G401.6 (cell line): ENCODE measurements at regions not wholly inside any gene's neighbourhood (a gene's known extent, or its start where the extent isn't known, plus 50 kb on each side); places are given as distances from the start of the nearest gene placed in this dataset.
"Not testable (repeated sequence)": the region's sequence is repeated elsewhere in the genome, so short reads cannot be mapped to it uniquely, and the experiment has no call there.

Experiments
- FAIRE-seq: peaks from 2 replicates; lab custom pipeline; 2012; peaks lifted over from hg19 to GRCh38; lab: Jason Lieb, UNC

DNA sequence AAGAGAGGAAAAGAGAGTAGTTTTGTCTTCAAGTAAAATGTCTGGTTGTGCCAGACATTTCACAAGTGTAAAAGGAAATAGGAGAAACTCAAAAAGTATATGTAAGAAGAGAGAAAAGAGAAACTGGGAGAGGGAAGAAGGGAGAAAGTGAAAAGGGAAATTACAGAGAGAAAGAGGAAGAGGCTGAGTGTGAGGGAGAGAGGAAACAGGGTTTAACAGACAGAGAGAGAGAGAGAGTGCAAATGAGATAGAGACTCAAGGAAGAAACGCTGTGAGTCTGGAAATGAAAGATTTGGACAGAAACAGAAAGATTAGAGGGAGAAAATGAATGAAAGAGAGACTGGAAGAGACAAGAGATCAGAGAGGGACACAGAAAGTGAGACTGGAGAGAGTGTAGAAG lies 806.2 kb downstream of the PLA2G4A start:
- FAIRE-seq = no peak

DNA sequence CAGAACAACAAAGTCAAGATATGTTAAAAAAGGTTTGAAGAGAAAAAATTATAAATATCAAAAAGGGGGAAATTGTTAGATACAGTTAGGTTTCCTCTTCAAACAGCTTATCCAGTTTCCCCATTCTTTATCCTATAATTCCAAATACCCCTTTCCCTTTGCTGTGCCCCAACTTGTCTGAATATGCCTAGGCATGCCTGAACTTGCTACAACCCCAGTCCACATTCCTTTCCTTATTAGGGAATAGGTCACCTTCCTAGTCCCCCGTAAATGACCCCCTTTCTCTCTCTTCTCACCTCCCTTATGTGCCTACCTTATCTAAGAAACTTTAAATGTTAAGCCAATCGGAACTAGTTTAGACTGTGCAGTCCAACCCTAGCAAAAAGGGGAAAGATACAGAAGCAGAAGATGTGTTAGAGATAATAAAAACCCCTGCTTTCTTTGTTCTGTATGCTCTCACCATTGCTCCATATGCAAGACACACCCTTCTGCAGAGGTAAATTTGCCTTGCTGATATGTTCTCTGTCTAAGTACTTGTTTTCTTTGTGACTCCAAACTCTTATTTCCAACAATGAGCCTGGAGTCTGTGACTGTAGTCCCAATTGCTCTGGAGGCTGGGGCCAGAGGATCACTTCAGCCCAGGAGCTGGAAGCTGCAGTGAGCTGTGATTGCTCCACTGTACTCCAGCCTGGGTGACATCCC lies 810.1 kb downstream of the PLA2G4A start:
- FAIRE-seq = no peak

DNA sequence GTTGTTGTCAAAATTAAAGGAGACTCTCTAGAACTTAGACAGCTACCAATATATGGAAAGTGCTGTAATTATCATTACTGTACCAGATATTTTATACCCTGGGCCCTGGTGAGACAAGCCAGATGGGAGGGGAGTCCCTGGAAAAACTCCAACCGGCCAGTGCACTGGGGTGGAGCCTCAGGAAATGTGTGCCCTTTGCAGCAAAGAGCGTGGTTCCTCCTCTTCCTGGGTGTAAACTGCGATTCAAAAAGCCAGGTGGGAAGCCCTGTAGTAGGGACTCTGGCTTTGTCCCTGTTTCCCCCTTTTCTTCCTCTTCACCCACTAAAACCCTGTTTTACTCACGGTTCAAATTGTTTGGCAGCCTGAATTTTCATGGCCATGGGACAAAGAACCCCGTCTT lies 812.3 kb downstream of the PLA2G4A start:
- FAIRE-seq = no peak

DNA sequence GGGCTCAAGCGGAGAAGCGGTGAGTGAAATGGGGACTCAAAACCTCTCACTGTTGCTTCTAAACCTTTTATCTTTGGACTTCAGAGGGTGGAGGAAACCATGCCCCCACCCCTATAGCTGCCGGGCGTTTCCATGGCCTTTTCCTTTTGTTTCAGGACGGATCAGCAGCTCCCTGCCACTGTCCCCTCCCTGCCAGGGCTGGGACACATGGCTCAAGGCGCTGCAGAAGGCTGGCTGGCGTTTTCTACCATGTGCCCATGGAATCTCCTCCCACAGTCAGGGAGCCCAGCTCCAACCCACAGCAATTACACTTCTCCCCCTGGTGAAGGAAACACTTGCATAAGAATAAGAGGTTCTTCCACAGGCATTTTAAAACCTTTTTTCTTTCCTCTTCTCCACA lies 812.7 kb downstream of the PLA2G4A start:
- no peak for FAIRE-seq

DNA sequence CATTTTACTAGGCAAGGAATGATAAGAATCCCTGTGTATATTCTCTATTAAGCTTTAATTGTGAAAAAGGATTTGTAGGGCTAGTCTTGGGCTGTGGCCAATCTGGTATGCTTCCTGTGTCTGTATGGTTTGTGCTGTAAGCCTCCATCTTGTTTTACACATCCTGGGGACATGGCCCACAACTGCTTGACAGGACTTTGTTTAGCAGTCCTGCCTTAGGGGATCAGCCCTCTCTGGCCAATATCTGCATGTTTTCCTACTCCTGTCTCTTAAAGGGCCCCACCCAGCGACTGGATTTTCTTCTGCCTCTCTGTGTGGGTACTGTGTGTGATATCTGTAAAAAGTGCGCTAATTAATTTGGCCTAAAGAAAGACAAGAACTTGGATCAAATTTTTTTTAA lies 813.2 kb downstream of the PLA2G4A start:
- FAIRE-seq = no peak

DNA sequence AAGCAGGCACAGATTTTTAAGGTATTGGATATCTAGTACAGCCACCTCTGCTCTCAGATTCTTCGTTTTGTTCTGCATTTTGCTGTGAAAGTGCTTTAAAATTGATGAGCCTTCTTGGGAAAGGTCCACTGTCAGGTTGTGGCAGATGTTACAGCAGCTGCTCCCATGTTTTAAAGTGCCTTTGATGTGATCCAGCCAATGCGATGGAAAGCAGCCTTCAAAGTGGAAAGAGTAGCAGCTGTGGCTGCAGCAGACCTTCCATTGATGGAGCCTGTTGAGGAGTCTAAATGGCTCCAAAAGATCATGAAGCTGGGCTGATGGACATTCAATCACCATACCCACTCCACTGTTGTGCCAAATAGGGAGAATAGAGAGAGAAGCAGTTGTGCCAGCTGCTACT lies 816.9 kb downstream of the PLA2G4A start:
- FAIRE-seq = no peak

DNA sequence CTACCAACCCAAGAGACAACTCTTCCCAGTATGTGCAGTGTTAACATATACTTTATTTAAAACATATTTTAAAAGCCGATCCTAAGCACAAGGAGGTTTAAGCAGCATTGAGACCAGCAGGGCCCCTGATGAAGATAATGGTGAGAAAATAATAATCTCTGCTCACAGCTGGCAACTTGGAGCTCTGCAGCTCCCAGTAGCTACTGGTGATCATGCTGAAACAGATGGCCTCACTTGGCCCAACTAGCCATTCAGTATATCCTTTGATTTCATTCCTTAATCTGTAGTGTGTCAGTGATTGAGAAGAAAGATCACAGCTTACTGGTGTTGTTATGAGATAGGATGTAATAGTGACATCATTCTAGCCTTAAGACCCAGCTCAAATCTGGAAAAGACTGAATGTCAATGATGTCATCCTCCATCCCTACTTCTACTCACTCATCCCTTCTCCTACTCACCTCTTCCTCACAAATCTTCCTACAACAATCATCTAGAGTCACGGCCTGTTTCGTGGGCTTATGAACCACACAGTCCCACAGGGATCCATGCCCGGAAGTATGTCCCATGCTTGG lies 817.9 kb downstream of the PLA2G4A start:
- FAIRE-seq = no peak

DNA sequence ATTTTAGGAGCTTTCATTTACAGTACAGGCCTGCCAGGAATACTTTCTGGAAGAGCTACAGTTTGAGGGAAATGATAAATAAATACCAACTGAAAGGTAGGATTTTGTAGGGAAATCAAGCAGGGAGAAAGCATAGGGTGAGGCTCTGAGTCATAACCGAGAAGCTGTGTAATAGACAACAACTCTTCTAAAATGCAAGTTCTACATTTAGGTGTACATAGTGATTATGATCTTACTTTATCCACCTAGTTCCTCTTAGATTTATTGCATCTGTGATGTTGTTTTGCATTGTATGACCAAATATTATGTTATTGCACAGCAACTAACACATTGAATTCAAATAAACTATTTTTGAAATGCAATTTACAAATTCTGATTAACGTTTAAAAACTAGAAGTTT lies 819.3 kb downstream of the PLA2G4A start:
- FAIRE-seq = no peak

DNA sequence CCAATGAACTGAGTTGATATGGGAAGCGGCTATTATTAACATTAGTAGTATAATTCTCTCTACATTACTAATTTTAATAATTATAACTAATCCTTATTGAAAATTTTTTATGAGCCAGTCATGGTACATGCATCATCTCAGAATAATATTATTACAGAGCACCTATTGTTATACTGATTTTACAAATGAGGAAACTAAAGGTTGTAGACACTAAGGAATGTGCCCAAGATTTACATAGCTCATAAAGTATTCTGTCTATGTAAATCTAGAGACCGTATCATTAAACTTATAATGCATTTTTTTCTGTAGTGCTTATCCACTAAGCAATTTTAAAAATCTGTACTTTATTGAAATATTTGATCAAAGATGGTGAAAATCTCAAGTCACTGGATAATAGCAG lies 825.9 kb downstream of the PLA2G4A start:
- no peak for FAIRE-seq

DNA sequence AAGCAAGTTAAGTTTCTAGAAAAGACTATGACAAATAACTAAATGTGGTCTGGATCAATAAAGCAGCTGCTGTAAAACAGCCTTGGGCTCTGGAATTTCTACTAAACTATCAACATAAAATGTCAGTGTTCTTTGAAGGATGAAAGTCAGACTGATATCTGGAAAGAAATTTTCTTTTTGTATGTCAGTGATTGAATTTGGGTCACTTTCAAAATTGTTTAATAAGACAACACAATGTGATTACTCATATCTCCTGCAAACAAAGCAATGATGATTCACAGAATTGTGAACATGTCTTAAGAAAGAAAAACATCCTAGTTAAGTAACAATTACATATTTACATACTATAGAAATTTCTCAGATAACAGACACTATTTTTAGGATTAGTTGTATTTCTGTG lies 826.4 kb downstream of the PLA2G4A start:
- no peak for FAIRE-seq

DNA sequence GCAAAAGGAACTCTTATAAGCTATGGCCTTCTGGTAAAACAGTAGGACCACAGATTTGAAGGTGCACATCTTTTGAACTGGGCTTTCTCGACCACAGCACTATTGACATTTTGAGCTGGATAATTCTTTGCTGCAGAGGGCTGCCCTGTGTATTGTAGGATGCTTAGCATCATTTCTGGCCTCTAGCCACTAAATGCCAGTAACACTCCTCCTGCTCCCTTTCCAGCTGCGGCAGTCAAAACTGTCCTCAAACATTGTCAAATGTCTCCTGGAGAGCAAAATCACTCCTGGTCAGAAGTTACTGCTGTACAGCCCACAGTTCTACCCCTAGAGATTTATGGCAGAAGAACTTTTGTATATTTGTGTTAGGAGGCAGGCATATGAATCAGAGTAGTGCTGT lies 836.7 kb downstream of the PLA2G4A start:
- no peak for FAIRE-seq

DNA sequence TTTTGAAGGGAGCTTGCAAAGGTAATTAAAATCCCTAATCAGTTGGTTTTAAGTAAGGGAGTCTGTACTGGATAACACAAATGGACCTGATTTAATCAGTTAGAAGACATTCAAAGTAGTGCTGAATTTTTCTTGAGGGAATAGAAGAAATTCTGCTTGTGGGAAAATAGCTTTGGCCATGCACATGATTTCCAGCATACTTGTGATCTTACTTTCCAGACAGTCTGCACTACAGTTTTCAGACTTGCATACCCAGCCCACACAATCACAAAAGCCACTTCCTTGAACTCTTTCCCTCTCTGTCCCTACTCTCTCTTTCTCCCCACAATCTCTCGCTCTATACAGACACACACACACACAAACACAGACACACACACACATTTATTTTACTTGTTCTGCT lies 852.1 kb downstream of the PLA2G4A start:
- no peak for FAIRE-seq

DNA sequence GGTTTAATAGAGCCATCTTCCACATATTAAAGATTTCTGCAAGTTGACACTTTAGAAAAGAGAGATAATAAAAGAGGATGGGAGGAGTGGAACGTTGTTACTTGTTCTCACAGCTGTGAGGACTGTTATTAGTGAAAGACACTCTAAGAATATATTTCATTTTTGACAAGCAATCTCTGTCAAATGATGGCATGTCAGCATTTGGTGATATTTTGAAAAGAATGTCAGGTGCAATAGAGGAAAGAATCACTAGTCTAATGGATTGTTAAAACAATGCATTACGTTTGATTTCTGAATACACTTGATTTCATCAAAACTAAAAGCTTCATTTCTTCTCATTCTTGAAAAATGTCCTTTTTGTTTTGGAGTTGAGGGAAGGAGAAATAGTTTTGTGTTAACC lies 853.4 kb downstream of the PLA2G4A start:
- FAIRE-seq = no peak

DNA sequence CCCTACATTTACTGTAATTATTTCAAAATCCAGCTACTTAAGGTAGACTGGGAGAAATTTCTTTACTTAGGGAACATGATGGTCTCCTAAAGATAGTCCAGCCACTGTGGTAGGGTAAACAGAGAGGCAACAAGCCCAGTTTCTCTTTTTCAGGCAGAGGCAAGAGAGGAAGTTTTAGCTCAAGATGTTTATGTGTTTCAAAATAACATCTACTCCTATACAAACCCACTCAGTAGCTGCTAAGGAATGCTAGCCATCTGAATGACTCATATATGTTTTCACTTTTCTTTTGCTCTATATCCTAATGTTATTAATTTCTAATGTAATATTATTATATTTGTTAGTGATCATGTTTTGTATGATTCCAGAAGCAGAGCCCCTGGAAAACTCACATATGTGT lies 856.6 kb downstream of the PLA2G4A start:
- FAIRE-seq = no peak

DNA sequence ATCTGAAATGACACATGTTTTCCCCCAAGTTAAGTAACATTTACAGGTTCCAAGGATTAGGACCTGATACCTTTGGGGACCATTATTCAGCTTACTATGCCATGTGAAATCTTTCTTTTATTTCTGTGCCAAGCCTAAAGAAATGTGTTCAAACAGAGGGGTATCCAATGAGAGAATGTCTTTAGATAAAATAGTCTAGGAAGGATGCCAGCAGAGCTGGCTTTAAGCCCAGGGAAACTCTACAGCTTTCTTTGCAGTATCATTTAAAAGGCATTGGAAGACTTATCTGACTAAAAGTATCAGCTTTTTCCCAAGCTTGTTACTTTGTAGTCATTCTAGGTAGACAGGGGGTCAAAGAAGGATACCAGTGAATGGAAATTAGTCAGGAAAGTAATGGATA lies 860.4 kb downstream of the PLA2G4A start:
- no peak for FAIRE-seq

DNA sequence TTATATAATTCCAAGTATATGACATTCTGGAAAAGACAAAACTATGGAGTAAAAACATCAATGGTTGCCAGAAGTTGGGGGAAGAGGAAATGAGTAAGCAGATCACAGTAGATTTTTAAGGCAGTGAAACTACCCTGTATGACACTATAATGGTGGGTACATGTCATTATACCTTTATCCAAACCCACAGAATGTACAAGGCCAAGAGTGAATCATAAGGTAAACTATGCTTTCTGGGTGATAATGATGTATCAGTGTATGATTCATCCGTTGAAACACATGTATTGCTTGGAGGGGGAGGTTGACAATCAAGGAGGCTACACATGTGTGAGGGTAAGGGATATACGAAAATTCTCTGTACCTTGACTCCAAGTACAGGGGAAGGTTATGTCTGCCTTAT lies 862.7 kb downstream of the PLA2G4A start:
- no peak for FAIRE-seq

DNA sequence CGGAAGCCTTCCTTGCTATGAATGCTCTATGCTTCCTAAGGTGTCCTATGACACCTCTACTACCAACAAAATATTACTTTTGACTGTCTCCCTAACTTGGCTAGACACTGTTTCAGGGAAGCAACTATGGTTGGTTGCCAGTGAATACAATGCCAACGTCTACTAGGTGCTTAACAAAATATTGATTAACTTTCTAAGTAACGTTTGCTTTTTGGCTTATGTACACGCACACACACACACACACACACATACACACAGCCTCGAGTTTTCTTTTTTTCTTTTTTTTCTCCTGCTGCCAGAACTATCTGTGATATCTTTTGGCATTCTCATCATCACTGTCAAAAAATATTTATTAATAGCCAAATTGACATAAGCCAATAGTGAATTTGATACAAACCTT lies 864.0 kb downstream of the PLA2G4A start:
- no peak for FAIRE-seq

DNA sequence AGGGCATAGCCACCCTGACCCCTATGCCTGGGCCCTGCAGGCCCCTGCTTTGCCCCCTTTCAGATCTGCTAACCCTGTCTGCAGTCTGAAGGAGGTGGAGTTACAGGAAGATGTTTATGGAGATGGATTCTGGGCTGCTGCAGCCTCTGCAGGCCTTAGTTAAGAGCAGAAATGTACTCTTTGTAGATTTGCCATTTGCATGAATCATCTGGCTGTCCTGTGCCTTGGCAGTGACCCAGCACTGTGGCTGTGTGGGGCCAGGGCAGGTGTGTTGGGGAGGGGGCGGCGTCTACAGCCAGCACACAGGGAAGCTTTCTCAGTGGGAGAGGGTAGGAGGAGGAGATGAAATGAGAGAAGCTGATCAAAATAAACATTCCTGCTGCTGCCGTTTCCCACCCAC lies 867.3 kb downstream of the PLA2G4A start:
- FAIRE-seq = no peak

DNA sequence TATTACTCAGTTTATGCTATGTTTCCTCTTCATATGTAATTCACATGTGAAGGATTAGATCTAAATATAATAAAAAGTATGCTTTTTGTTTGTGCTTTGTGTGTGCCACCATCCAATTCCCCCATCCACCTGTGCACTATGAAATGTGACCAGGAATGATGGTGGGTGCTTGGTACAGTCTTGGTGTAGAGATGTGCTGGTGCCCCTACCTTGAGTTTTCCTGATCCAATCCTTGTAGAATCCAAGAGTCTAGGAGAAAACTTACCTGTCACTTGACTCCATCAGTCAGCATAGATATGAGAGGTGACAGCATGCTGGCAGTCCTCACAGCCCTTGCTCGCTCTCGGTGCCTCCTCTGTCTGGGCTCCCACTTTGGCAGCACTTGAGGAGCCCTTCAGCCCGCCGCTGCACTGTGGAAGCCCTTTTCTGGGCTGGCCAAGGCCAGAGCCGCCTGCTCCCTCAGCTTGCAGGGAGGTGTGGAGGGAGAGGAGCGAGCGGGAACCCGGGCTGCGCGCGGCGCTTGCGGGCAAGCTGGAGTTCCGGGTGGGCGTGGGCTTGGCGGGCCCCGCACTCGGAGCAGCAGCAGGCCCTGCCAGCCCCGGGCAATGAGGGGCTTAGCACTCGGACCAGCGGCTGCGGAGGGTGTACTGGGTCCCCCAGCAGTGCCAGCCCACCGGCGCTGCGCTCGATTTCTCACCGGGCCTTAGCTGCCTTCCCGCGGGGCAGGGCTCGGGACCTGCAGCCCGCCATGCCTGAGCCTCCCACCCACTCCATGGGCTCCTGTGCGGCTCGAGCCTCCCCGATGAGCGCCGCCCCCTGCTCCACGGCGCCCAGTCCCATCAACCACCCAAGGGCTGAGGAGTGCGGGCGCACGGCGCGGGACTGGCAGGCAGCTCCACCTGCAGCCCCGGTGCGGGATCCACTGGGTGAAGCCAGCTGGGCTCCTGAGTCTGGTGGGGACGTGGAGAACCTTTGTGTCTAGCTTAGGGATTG lies 874.7 kb downstream of the PLA2G4A start:
- not testable (repeated sequence) for FAIRE-seq

DNA sequence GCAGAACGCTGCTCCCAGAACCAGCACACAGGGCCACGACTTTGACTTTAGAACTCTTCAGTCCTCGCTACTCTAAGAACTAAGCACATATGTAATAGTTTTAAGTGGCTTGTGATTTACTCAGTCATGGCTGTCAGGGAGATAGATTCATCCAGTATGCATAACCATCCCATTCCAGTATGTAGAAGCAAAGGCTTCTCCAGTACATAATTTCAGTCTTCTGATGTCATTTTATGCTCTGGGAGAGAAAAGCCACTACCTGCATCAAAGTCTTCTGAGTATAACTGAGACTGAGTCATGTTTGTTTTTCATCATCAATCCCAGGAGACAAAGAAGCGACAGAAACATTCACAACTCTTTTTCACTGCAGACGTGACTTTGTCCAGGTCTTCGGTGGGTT lies 885.7 kb downstream of the PLA2G4A start:
- FAIRE-seq = no peak

DNA sequence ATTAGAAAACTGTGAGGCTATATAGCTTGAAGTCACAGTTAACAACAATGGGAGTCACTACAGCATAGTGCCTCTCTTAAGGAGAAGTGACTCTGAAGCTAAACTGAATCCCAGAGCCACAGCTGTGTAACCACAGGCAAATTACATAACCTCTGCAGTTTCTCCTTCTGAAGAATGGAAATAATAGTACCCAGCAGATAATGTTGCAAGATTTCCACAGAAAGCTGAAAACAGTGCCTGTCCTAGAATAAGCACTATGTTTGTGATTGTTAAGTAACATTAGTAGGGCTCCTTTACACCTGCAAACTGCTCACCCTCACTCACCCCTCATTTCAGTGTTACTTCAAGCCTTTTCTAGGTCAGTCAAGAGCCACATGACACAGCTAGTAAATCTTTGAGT lies 886.7 kb downstream of the PLA2G4A start:
- no peak for FAIRE-seq

DNA sequence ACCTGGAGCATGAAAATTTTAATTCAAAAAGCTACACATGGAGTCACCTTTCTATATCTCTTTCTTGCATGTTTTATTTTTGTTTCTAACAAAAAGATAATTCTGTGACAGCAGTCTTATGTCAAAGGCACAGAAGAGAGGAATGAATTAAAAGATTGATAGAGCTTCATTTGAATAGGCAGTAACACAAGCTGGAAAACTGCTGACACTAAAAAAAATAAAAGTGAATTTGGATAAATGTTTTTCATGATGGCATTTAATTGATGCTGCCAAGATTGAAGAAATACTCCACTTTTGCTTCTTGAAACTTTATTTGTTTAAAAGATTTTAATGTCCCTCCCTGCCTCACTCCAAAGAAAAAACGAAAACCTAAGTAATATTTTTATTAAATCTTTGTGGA lies 887.4 kb downstream of the PLA2G4A start:
- no peak for FAIRE-seq

DNA sequence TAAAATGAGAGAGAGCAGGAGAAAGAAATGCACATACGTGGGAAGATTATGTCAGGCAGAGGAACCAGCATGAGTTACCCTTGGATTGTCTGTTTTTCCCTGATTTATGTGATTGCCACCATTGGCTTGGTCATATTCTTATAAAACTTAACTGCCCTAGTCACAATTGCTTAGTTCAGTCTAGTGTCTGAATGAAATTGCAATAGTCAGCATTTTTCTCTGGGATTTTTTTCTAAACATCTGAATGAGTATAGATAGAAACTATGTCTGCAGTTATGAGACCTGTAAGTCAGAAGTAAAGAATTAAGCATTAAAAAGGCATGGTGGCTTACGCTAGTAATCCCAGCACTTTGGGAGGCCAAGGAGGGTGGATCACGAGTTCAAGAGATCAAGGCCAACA lies 889.8 kb downstream of the PLA2G4A start:
- FAIRE-seq = no peak
